GM10266 (cell line): ENCODE measurements at regions not wholly inside any gene's neighbourhood (a gene's known extent, or its start where the extent isn't known, plus 50 kb on each side); places are given as distances from the start of the nearest gene placed in this dataset.
"Not testable (repeated sequence)": the region's sequence is repeated elsewhere in the genome, so short reads cannot be mapped to it uniquely, and the experiment has no call there.

Source experiments
- DNase-seq: peaks from one replicate; pipeline ENCODE4 v3.0.0; 2012; ENCODE audit errors: extremely low spot score
- CTCF ChIP-seq: IDR thresholded peaks from 2 replicates; pipeline ENCODE4 v1.5.1; 2012; ENCODE audit warnings: mild to moderate bottlenecking, low read depth; ENCODE audit not compliant: control insufficient read depth, insufficient read depth; ENCODE audit errors: missing control alignments

- no peak for DNase-seq
- no peak for TF ChIP-seq CTCF
Observed at GRCh38 chr12:20004952-20005351, 363.4 kb upstream of the PDE3A start.

- DNase-seq, result no peak
- no peak for TF ChIP-seq CTCF
Observed at GRCh38 chr12:20006871-20007730, 361.2 kb upstream of the PDE3A start.

GRCh38 chr12:20009965-20010364 lies 358.4 kb upstream of the PDE3A start:
- not testable (repeated sequence) for DNase-seq

- no peak for DNase-seq
- TF ChIP-seq CTCF, result no peak
Observed at GRCh38 chr12:20011200-20011599, 357.1 kb upstream of the PDE3A start.

GRCh38 chr12:20017802-20018201 lies 350.5 kb upstream of the PDE3A start:
- TF ChIP-seq CTCF, result no peak
- no peak for DNase-seq

- DNase-seq, result no peak
- TF ChIP-seq CTCF, result no peak
Observed at GRCh38 chr12:20018406-20018805, 349.9 kb upstream of the PDE3A start.

- TF ChIP-seq CTCF, result no peak
- no peak for DNase-seq
Observed at GRCh38 chr12:20024194-20024593, 344.1 kb upstream of the PDE3A start.
